ENCODE measurements at regions not wholly inside any gene's neighbourhood (a gene's known extent, or its start where the extent isn't known, plus 50 kb on each side); places are given as distances from the start of the nearest gene placed in this dataset.
"Not testable (repeated sequence)": the region's sequence is repeated elsewhere in the genome, so short reads cannot be mapped to it uniquely, and the experiment has no call there.

DNA sequence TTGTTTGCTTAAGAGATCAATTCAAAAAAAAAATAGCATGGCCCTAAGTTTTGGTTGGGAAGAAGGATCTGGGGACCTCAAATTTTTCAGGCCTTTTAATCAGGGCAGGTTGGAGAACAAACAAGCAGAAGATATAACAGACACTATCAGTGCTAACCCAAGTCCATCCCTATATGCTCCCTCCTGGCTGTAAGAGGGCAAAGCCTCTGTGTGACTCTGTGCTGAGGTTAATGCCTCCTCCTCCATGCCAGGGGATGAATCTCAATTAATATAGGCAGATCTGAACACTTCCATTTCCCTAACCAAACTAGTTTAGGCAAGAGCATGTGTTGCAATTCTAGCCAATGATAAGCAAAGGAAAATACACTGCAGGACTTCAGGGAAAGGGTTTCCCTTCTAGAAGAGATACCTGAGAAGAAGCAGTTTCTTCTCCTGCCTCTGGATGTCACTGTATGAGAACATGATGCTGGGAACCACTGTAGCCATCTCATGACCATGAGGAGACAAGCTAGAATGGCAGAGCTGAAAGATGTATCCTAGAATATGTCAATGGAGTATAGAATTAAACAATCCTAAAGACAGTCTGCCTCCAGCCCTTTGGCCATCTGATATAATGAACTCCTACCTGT lies 76.0 kb downstream of the CHD9NB start:
- DNase-seq (ENCODE audit: low spot score): no peak
- intact Hi-C loops (cut with DNase I): no loop called here

DNA sequence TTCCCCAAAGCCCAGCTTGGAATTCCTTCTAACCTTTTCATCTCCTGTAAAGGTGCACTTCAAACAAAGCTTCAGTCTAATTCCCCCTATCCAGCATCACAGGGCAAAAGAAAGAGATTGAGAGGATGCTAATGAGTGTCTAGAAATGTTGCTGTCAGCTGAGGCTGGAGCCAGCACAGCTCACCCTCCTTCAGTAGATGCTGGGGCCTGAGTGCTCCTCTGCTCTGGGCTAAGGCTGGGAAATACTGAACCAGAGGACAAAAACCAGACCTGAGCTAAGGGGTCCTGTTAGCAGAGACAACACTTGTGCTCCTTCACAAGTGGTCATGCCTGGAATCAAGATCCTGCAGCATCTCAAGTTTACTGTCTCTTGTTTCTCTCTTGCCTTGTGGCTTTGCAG lies 85.0 kb downstream of the CHD9NB start:
- intact Hi-C loops (cut with DNase I): no loop called here
- no peak for DNase-seq (ENCODE audit: low spot score)

DNA sequence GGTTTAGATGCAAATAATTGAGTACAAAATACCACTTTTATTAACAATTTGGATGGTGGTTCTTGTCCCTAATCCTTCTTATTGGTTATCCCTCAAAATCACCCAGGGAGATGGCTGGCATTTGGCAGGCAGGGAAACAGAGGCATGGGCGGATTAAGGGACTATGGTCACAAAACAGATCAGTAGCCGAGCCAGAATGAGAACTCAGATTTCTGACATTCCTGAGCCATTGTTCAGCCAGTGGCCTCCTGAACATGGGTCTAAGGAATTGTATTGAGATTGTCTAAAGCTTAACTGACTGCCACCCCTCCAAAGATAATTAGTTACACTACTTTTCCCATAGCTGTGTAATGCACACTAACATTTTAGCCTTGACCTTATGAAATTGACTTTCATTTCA lies 88.4 kb downstream of the CHD9NB start:
- intact Hi-C loops (cut with DNase I): no loop called here
- no peak for DNase-seq (ENCODE audit: low spot score)

DNA sequence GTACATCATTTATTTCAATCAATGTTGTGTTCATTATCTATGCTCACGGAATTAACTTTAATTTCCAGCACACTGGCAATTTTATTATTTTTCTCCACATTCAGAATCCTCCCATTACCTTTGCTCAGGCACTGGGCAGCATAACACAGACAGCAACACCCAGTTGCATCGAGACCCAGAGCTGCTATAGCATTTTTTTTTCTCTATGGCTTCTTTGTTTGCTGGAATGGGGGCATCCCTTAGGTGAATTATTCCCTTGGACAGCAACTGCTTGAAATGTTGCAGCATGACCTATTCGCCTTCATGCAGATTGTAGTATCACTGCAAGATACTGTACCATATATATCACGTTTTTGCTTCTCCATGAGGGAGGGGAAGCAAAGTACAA lies 88.8 kb downstream of the CHD9NB start:
- no peak for DNase-seq (ENCODE audit: low spot score)
- intact Hi-C loops (cut with DNase I): no loop called here

DNA sequence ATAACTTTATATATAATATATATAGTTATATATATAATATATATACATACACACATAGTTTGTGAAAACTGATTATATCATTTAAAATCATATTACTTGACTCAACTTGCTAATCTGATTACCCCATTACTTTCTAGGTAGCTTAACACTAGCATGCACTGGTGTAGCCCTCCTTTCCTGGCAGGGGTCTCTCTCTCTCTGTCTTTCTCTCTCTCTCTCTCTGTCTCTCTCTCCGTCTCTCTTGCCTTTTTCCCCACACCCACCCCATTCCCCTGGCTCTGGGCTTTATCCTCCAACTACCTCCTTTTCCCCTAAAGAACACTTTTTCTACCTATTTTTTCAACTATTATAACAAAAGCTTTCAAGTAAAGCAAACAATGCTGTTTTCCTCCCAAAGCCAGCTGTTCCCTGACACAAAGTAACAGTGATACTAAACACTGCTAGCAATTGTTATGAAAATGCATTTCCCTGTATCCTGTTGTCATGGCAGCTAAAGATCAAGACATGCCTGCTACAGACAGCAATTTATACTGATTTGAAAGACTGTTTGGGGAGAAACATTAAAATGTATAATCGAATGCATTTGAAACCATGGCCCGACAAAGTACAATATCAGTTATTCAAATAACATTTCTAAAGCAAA lies 89.4 kb downstream of the CHD9NB start:
- intact Hi-C loops (cut with DNase I): no loop called here
- DNase-seq (ENCODE audit: low spot score): no peak

DNA sequence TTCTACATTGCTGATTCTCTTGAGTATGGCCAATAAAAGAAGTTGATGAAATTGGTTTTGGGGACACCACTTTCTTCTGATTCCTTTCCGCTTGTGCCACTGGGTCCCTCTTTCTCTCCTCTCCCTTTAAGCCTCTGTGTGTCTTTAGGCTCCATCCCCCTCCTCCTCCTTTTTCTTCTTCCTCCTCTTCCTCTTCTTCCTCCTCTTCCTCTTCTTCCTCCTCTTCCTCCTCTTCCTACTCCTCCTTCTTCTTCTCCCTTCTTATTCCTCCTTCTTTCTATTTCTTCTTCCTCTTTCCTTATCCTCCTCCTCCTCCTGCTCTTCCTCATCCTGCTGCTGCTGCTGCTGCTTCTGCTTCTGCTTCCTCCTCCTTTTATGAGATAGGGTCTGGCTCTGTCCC lies 93.7 kb downstream of the CHD9NB start:
- intact Hi-C loops (cut with DNase I): no loop called here
- no peak for DNase-seq (ENCODE audit: low spot score)

DNA sequence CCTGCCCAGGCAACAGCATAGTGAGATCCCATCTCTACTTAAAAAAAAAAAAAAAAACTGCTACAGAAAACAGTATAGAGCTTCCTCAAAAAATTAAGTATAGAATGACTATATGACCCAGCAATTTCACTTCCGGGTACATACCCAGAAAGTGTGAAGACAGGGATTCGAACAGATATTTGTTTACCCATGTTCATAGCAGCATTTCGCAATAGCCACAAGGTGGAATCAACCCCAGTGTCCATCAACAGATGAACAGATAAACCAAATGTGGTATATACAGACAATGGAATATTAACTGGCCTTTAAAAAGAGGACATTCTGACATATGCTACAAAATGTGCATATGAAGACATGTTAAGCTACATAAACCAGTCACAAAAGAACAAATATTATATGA lies 95.5 kb downstream of the CHD9NB start:
- intact Hi-C loops (cut with DNase I): no loop called here
- no peak for DNase-seq (ENCODE audit: low spot score)

DNA sequence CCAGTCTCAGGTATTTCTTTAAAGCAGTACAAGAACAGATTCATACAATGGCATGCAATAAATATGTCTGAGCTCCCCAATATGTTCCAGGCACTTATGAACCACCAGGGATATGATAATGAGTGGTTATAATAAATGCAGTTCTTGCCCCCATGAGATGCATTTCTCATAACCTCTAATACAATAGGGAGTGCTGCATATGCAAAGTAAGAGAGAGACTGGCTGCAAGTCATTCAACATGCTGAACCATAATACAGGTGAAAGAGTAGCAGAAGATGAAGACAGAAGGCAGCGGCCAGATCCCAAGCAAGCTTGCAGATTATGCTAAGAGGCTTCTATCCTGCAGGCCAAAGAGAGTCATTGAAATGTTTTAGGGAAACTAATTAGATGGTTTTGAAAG lies 96.7 kb downstream of the CHD9NB start:
- intact Hi-C loops (cut with DNase I): no loop called here

DNA sequence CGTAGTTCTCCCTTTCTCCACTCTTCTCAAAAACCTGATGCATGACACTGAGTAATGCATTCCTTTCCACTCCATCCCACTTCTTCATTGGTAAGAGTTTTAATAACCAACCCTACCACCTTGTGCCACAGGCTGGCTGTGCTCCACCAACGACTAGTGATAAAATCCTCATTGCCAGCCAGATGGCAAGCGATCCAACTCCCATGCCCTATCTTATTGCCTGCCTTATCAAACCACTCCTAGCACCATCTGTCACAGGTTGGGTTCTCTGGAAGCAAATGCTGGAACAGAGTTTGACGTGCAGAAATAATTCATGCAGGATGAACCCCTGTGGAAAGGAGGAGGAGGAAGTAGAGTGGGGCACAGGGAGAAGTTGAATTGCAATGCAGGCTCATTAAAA lies 99.5 kb downstream of the CHD9NB start:
- intact Hi-C loops (cut with DNase I): no loop called here
- DNase-seq (ENCODE audit: low spot score): no peak

More for the DNA sequence above, 96.7 kb downstream of the CHD9NB start:
- no peak for DNase-seq (ENCODE audit: low spot score)

DNA sequence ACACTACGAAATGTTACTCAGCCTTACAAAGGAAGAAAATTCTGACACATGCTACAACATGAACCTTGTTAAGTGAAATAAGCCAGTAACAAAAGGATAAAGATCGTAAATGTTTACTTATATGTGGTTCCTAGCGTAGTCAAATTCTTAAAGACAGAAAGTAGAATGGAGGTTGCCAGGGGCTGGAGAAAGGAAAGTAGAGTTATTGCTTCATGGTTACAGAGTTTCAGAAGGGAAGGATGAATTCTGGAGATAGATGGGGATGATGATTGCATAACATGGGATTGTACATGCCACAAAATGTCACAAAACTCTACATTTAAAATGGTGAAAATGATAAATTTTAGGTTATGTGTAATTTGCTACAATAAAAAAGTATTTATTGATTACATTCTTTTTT lies 103.8 kb downstream of the CHD9NB start:
- no peak for DNase-seq (ENCODE audit: low spot score)
- intact Hi-C loops (cut with DNase I): no loop called here

DNA sequence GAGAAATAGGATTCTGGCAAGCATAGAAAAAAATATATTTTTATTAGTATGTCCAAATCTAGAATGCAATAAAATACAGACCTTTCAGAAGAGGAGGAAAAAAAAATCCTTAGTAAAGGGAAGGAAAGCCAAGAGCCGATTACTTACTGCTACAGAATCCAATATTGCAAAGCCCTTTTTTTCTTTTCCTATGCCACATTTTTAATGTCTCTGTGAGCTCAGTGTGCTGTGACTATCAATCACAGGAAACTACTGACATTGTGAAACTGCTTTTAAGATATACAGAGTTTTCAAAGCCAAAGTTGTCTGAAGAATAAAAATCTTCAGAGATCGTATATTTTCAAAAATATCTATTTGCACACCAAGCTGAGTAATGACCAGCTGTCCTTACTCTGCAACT lies 120.4 kb downstream of the CHD9NB start:
- no peak for DNase-seq (ENCODE audit: low spot score)
- intact Hi-C loops (cut with DNase I): no loop called here

DNA sequence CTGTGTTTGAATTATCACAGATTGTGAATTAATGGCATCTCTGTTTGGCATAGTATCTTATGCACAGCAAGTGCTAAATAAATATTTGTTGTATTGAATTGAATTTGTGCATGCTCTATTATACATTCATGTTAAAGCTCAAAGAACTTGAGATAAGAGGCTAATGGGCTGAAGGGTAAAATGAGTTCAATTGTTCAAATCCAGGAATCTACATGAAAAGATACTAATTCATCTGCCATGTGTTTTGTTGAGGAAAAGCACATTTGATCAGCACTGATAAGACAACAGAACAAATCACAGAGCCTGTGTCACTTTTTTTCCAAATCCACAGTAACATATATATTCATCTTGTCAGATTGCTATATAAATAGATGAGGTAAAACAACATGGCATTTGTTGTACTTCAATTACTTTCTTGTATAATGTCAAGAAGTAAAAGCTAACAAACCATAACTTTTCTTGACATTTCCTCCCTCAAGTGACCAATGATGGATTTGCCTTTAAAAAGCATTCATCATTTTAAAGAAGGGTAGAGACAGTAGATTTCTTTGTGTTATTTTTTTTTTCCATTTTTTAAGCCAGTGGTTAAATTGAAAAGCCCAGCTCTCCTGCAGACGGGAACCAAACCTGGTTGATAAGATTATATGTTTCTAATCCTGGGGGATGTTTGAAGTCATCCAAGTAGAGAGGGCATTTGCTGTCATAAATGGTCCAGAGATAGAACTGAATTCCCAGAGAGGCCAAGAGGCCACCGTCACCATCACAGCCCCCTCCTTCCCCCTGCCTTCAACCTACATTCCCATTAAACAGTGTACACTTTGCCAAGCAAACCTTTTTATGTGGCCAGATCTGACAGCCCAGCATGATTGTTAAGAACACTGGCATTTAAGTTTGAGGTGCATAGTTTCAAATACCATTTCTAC lies 123.0 kb downstream of the CHD9NB start:
- DNase-seq (ENCODE audit: low spot score): no peak
- intact Hi-C loops (cut with DNase I): no loop called here

DNA sequence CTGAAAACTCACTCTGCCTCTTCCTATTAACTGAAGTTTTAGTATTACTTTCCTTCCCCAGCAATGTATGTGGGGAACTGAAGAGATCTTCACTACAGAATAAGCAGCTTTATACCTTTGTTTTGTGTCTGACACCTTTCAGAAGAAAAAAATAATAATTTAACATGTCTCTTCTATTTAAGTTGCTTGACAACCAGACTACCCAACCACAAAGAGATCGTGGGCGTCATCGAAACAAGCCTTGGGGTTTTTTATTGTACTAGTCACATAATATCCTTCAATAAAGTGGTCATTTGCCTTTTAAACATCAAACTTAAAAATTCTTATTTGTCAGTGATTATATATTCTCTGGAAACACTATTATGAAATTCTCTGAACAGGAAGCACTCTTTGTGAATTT lies 123.7 kb downstream of the CHD9NB start:
- DNase-seq (ENCODE audit: low spot score): no peak
- intact Hi-C loops (cut with DNase I): no loop called here

DNA sequence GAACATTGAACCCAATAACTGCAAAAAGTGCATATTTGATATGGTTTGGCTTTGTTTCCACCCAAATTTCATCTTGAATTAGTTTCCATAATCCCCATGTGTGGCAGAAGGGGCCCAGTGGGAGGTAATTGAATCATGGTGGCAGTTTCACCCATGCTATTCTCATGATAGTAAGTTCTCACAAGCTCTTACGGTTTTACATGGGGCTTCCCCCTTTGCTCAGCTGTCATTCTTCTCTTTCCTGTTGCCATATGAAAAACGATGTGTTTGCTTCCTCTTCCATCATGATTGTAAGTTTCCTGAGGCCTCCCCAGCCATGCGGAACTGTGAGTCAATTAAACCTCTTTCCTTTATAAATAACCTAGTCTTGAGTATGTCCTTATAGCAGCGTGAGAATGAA lies 127.6 kb downstream of the CHD9NB start:
- intact Hi-C loops (cut with DNase I): no loop called here

DNA sequence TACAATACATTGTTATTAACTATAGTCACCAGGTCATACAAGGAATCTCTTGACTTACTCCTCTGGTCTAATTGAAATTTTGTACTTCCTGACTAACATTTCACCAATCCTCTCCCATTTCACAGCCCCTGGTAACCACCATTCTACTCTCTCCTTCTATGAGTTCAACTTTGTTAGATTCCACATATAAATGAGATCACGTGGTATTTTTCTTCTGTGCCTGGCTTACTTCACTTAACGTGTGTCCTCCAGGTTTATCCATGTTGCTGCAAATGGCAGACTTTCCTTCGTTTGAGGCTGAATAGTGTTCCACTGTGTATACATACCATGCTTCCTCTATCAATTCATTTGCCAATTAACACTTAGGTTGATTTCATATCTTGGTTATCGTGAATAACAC lies 128.5 kb downstream of the CHD9NB start:
- intact Hi-C loops (cut with DNase I): no loop called here
- no peak for DNase-seq (ENCODE audit: low spot score)

More for the DNA sequence above, 127.6 kb downstream of the CHD9NB start:
- DNase-seq (ENCODE audit: low spot score): no peak

DNA sequence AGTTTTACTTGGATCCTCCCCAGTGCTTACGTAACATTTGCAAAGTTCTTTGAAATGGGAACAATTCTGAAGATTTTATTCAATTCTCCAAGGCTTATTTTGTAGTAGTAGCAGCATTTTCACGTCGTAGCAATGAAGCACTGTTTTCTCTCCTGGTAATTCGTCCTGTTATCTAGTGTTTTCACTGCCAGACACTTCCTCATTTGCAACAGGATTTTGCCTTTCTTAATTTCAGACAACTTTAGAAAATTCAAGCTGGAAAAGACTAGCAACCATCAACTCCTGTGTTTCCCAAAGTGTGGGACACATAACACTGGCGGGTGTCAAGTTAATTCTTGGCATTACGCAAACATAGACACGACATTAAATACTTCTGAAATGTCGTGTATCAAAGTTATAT lies 131.6 kb downstream of the CHD9NB start:
- intact Hi-C loops (cut with DNase I): no loop called here
- no peak for DNase-seq (ENCODE audit: low spot score)

DNA sequence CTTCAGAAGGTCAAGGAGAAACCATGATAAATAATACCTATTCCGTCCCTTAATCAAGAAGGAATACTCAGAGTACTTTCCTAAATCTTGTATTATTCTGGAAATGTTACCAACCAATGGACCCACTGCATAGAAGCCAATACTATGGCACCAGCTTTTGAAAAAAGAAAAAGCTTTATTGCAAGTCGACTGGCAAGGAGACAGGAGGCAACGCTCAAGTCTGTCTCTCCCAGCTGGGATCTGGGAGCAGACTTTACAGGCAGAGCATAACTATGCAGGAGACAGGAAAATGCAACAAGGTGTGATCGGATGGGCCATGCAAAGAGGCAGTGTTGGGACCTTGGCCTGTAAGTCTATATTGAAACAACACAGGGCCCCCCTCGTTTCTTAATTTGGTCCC lies 132.4 kb downstream of the CHD9NB start:
- DNase-seq (ENCODE audit: low spot score): no peak
- intact Hi-C loops (cut with DNase I): no loop called here

DNA sequence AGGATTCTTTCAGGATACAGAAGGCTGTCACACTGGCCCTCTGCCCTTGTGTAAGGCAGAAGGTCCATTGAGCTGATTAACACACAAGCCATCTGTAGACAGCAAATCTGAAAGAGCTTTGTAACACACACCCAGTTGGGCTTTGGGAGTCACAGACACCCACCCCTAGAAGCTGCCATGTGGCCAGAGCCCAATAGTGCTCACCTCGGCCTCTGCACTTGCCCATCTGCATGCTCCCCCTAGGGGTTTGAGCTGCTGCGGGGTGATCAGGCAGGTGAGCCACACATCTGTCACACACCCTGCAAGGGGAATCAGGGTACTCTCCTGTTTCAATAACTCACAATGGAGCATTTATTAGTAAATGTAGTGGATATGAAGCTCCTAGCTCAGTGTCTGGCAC lies 138.3 kb downstream of the CHD9NB start:
- DNase-seq (ENCODE audit: low spot score): no peak
- intact Hi-C loops (cut with DNase I): loop anchor here (5.0 kb wide), 1 partner anchor 722 kb away; no protein-coding TSS in a partner anchor

DNA sequence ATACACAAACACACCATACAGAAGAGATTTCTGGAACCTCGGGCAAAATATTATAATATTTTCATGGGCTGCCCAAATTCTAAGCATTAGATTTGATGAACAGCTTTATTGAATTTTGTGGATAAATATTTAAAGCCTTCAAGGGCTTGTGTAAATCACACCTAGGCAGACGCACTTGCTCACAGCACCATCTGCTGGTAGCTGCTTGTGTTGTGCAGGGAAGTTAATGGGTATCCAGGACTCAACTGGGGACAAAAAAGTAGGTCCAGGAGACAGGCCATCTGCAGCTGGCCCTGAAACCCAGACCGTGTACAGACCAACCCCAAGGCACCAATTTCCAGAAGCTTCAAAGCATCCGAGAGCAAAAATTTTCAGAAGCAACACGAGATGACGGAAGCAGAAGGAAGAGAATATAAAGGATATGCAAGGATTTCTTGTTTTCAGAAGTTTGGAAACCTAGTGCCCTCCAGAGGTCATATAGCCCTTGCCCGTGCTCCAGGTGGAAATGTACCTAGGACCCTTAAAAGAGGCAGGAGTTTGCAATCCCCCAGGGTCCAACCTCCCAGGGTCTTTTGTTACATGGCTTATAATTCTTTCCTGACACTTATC lies 140.0 kb downstream of the CHD9NB start:
- intact Hi-C loops (cut with DNase I): loop anchor here (5.0 kb wide), 1 partner anchor 720 kb away; no protein-coding TSS in a partner anchor
- DNase-seq (ENCODE audit: low spot score): no peak

DNA sequence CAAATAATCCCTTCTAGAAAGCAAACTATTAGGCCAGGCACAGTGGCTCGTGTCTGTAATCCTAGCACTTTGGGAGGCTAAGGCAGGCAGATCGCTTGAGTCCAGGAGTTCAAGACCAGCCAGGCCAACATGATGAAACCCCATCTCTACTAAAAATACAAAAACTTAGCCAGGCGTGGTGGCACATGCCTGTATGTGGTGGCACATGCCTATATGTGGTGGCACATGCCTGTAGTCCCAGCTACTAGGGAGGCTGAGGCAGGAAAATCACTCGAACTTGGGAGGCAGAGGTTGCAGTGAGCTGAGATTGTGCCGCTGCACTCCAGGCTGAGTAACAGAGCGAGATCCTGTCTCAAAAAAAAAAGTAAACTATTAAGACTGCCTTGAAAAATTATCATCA lies 144.6 kb downstream of the CHD9NB start:
- intact Hi-C loops (cut with DNase I); DNase-seq (ENCODE audit: low spot score): not testable (repeated sequence)
